ENCODE measurements at regions not wholly inside any gene's neighbourhood (a gene's known extent, or its start where the extent isn't known, plus 50 kb on each side); places are given as distances from the start of the nearest gene placed in this dataset.
A peak's percentile ranks its signal among the peaks of the same experiment; 100 is the strongest.
"Not testable (repeated sequence)": the region's sequence is repeated elsewhere in the genome, so short reads cannot be mapped to it uniquely, and the experiment has no call there.

DNA sequence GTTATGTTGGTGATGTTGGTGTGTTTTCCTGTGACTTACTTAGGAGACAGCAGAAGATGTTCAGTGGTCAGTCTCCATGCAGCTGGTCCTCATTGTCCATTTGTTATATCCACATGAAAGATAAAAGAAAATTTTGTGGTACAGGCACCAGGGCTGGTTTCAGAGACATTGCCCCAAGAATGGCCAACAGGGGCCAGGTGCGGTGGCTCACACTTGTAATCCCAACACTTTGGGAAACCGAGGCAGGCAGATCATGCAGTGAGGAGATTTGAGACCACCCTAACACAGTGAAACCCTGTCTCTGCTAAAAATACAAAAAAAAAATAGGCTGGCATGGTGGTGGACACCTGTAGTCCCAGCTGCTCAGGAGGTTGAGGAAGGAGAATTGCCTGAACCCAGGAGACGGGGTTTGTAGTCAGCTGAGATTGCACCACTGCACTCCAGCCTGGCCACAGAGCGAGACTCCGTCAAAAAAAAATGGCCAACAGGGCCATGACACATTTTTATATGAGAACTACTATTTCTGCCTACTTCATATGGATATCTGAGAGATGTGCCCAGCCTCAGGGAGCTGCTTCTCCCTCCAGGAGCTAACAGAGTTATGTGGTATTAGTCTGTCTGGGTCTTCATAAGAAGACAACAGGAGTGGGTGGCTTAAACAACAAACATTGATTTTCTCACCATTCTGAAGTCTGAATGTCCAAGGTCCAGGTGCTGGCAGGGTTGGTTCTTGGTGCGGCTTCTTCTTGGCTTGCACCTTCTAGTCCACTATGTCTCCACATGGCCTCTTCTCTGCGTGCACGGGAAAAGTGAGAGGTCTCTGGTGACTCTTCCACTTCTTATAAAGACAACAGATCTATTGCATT lies 821.7 kb downstream of the TMEM121 start (continued):
- TF ChIP-seq, protein P1, sequence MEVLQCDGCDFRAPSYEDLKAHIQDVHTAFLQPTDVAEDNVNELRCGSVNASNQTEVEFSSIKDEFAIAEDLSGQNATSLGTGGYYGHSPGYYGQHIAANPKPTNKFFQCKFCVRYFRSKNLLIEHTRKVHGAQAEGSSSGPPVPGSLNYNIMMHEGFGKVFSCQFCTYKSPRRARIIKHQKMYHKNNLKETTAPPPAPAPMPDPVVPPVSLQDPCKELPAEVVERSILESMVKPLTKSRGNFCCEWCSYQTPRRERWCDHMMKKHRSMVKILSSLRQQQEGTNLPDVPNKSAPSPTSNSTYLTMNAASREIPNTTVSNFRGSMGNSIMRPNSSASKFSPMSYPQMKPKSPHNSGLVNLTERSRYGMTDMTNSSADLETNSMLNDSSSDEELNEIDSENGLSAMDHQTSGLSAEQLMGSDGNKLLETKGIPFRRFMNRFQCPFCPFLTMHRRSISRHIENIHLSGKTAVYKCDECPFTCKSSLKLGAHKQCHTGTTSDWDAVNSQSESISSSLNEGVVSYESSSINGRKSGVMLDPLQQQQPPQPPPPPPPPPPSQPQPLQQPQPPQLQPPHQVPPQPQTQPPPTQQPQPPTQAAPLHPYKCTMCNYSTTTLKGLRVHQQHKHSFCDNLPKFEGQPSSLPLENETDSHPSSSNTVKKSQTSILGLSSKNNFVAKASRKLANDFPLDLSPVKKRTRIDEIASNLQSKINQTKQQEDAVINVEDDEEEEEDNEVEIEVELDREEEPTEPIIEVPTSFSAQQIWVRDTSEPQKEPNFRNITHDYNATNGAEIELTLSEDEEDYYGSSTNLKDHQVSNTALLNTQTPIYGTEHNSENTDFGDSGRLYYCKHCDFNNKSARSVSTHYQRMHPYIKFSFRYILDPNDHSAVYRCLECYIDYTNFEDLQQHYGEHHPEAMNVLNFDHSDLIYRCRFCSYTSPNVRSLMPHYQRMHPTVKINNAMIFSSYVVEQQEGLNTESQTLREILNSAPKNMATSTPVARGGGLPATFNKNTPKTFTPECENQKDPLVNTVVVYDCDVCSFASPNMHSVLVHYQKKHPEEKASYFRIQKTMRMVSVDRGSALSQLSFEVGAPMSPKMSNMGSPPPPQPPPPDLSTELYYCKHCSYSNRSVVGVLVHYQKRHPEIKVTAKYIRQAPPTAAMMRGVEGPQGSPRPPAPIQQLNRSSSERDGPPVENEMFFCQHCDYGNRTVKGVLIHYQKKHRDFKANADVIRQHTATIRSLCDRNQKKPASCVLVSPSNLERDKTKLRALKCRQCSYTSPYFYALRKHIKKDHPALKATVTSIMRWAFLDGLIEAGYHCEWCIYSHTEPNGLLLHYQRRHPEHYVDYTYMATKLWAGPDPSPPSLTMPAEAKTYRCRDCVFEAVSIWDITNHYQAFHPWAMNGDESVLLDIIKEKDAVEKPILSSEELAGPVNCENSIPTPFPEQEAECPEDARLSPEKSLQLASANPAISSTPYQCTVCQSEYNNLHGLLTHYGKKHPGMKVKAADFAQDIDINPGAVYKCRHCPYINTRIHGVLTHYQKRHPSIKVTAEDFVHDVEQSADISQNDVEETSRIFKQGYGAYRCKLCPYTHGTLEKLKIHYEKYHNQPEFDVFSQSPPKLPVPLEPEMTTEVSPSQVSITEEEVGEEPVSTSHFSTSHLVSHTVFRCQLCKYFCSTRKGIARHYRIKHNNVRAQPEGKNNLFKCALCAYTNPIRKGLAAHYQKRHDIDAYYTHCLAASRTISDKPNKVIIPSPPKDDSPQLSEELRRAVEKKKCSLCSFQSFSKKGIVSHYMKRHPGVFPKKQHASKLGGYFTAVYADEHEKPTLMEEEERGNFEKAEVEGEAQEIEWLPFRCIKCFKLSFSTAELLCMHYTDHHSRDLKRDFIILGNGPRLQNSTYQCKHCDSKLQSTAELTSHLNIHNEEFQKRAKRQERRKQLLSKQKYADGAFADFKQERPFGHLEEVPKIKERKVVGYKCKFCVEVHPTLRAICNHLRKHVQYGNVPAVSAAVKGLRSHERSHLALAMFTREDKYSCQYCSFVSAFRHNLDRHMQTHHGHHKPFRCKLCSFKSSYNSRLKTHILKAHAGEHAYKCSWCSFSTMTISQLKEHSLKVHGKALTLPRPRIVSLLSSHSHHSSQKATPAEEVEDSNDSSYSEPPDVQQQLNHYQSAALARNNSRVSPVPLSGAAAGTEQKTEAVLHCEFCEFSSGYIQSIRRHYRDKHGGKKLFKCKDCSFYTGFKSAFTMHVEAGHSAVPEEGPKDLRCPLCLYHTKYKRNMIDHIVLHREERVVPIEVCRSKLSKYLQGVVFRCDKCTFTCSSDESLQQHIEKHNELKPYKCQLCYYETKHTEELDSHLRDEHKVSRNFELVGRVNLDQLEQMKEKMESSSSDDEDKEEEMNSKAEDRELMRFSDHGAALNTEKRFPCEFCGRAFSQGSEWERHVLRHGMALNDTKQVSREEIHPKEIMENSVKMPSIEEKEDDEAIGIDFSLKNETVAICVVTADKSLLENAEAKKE (CRISPR knock-in tag; IDR thresholded peaks at IDR 0.05), result no peak
- TF ChIP-seq, protein P2, sequence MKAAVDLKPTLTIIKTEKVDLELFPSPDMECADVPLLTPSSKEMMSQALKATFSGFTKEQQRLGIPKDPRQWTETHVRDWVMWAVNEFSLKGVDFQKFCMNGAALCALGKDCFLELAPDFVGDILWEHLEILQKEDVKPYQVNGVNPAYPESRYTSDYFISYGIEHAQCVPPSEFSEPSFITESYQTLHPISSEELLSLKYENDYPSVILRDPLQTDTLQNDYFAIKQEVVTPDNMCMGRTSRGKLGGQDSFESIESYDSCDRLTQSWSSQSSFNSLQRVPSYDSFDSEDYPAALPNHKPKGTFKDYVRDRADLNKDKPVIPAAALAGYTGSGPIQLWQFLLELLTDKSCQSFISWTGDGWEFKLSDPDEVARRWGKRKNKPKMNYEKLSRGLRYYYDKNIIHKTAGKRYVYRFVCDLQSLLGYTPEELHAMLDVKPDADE (IDR thresholded peaks at IDR 0.05), result no peak
- no peak for TF ChIP-seq POLR2AphosphoS5 (IDR thresholded peaks at IDR 0.05; ENCODE audit: low read depth)
- TF ChIP-seq JUNB (IDR thresholded peaks at IDR 0.05; ENCODE audit: unreplicated experiment), result no peak
- TF ChIP-seq EZH2phosphoT487 (IDR thresholded peaks at IDR 0.05; ENCODE audit: unreplicated experiment), result no peak

DNA sequence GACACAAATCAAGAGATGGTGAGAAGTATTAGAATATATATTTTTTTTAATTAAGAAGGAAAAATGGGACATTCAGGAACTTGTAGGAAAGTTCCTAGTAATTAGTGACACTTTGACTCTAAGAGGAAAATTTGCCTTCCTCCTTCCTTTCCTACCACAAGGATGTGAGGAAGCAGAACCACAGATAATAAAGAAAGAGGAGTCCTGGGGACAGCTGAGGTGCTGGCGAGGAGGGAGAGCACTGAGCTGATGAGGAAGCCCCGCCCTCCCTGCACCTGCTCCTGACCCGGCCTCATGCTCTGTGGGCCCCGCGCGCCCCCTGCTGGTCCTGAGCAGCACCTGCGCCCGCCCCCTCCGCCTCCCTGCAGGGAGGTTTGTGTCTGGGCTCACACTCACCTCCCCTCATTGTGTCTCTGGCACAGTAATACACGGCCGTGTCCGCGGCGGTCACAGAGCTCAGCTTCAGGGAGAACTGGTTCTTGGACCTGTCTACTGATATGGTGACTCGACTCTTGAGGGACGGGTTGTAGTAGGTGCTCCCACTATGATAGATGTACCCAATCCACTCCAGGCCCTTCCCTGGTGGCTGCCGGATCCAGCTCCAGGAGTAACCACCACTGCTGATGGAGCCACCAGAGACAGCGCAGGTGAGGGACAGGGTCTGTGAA lies 822.6 kb downstream of the TMEM121 start:
- ATAC-seq; H3K4me3 ChIP-seq; H3K9me2 ChIP-seq (ENCODE audit: insufficient read depth); H3K4me3 Mint-ChIP-seq; H3K4me2 ChIP-seq; H2AFZ ChIP-seq; H3F3A ChIP-seq (replicated peaks; ENCODE audit: low read depth); H3K4me1 ChIP-seq (ENCODE audit: insufficient read depth); H3K79me2 ChIP-seq (replicated peaks; ENCODE audit: insufficient read depth); H3K27ac ChIP-seq (ENCODE audit: low read depth); DNase-seq (ENCODE audit: low spot score); H3K27ac Mint-ChIP-seq; H4K20me1 ChIP-seq (replicated peaks; ENCODE audit: insufficient read depth); H3K4me1 Mint-ChIP-seq; H3K27me3 Mint-ChIP-seq (ENCODE audit: insufficient read depth, low read depth, poor library complexity); H3K27me3 ChIP-seq (ENCODE audit: insufficient read depth): not testable (repeated sequence)
- TF ChIP-seq, protein P3, sequence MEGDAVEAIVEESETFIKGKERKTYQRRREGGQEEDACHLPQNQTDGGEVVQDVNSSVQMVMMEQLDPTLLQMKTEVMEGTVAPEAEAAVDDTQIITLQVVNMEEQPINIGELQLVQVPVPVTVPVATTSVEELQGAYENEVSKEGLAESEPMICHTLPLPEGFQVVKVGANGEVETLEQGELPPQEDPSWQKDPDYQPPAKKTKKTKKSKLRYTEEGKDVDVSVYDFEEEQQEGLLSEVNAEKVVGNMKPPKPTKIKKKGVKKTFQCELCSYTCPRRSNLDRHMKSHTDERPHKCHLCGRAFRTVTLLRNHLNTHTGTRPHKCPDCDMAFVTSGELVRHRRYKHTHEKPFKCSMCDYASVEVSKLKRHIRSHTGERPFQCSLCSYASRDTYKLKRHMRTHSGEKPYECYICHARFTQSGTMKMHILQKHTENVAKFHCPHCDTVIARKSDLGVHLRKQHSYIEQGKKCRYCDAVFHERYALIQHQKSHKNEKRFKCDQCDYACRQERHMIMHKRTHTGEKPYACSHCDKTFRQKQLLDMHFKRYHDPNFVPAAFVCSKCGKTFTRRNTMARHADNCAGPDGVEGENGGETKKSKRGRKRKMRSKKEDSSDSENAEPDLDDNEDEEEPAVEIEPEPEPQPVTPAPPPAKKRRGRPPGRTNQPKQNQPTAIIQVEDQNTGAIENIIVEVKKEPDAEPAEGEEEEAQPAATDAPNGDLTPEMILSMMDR (conservative IDR thresholded peaks at IDR 0.05; ENCODE audit: low read depth in 2 of 2), result peak in 1 of 2 experiments; percentile 23; a peak in 1 of 4 replicates
- Mint-ChIP-seq H3K9me3 (peaks cover 99% of the 10 kb centered on the region), H3K36me3 (ENCODE audit: low read depth) (peaks cover 71% of the 10 kb centered on the region)
- H3K36me3 ChIP-seq (ENCODE audit: insufficient read depth), result peaks cover 33% of the 10 kb centered on the region

DNA sequence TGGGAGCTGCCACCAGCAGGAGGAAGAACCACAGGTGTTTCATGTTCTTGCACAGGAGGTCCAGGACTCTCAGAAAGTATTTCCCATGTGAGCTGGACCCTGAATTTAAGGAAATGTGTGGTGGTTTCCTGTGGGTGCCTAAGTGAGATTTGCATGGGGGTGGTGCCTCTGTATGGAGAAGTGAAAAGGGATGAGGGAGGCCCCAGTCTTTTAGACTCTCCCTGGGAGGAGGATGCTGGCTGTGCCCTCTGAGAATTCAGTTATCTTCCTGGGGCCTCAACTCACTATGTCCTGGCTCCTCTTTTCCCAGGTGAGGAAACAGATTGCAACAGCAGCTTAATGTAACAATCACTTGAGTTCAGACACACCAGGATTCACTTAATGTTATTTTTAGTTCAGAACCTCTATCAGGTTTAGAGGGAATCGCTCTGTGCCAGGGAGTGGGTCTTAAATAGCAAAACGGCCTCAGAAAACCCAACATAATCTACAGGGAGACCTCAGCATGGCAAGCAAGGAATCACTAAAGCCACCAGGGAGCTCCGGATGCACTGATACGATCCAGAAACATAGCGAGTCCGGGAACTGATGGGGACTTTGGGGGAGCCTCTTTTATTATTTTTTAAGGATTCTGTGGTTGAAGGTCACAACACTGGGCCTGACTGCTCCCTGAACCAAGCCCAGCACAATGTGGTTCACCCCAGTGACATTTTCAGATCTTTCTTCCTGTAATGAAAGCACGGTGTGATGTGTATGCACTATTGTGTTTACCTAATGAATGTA lies 823.5 kb downstream of the TMEM121 start:
- not testable (repeated sequence) for H3K79me2 ChIP-seq (replicated peaks; ENCODE audit: insufficient read depth); H3K4me3 Mint-ChIP-seq; H3K27me3 Mint-ChIP-seq (ENCODE audit: insufficient read depth, low read depth, poor library complexity); DNase-seq (ENCODE audit: low spot score); H3K4me1 ChIP-seq (ENCODE audit: insufficient read depth); H3K27ac Mint-ChIP-seq; H2AFZ ChIP-seq; H3K4me3 ChIP-seq; H3K9me2 ChIP-seq (ENCODE audit: insufficient read depth); H3K27me3 ChIP-seq (ENCODE audit: insufficient read depth); H3F3A ChIP-seq (replicated peaks; ENCODE audit: low read depth); H4K20me1 ChIP-seq (replicated peaks; ENCODE audit: insufficient read depth); ATAC-seq; H3K4me2 ChIP-seq; H3K4me1 Mint-ChIP-seq; H3K27ac ChIP-seq (ENCODE audit: low read depth)
- H3K36me3 ChIP-seq (ENCODE audit: insufficient read depth), result peaks cover 33% of the 10 kb centered on the region
- Mint-ChIP-seq H3K36me3 (ENCODE audit: low read depth) (peaks cover 66% of the 10 kb centered on the region), H3K9me3 (peaks cover 100% of the 10 kb centered on the region)
